A673 (cell line): ENCODE measurements at regions not wholly inside any gene's neighbourhood (a gene's known extent, or its start where the extent isn't known, plus 50 kb on each side); places are given as distances from the start of the nearest gene placed in this dataset.

Experiments used
- EZH2 ChIP-seq: fragments of 200-600 bp; sonication (generic); IDR thresholded peaks from 2 replicates; pipeline ENCODE4 v1.6.1; 2017; ENCODE audit warnings: borderline replicate concordance, low read depth, mild to moderate bottlenecking, mixed read lengths, antibody characterized with exemption, low read length; ENCODE audit not compliant: poor library complexity, severe bottlenecking
- TF ChIP-seq, protein P1 (sequence below): fragments of 300-800, 200-600 bp; sonication (generic); conservative IDR thresholded peaks from 2 replicates; pipeline ENCODE4 v1.5.1; 2017; ENCODE audit warnings: low read depth, mild to moderate bottlenecking, antibody characterized with exemption, low read length, moderate library complexity, mixed read lengths

DNA sequence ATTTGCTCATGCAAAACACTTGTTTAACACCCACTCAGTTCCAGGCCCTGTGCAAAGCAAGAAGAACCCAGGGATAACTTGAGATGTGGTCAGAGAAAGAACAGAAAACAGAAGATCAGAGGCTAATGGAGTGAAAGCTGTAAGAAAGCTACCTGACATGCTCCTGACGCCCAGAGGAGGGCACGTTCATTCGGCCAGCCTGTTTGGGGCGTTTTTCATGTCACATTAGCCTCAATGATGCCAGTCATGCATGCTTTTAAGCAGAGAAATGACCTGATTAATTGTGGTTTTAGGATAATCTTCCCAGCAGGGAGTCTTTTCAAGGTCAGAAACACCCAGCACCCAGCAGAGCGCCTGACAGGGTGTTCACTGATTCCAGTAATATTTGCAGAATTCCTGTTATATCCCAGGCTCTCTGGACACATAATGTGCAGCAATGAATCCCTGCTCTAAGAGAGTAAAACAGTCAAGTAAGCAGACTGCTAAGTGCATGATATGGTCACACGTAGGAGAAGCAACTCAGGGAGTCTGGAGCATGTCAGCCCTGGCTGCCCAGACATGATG is 320.0 kb downstream of the LRATD1 start:
- TF ChIP-seq, protein P1, sequence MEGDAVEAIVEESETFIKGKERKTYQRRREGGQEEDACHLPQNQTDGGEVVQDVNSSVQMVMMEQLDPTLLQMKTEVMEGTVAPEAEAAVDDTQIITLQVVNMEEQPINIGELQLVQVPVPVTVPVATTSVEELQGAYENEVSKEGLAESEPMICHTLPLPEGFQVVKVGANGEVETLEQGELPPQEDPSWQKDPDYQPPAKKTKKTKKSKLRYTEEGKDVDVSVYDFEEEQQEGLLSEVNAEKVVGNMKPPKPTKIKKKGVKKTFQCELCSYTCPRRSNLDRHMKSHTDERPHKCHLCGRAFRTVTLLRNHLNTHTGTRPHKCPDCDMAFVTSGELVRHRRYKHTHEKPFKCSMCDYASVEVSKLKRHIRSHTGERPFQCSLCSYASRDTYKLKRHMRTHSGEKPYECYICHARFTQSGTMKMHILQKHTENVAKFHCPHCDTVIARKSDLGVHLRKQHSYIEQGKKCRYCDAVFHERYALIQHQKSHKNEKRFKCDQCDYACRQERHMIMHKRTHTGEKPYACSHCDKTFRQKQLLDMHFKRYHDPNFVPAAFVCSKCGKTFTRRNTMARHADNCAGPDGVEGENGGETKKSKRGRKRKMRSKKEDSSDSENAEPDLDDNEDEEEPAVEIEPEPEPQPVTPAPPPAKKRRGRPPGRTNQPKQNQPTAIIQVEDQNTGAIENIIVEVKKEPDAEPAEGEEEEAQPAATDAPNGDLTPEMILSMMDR: no peak
- TF ChIP-seq EZH2: no peak
